ENCODE measurements at regions not wholly inside any gene's neighbourhood (a gene's known extent, or its start where the extent isn't known, plus 50 kb on each side); places are given as distances from the start of the nearest gene placed in this dataset.

DNA sequence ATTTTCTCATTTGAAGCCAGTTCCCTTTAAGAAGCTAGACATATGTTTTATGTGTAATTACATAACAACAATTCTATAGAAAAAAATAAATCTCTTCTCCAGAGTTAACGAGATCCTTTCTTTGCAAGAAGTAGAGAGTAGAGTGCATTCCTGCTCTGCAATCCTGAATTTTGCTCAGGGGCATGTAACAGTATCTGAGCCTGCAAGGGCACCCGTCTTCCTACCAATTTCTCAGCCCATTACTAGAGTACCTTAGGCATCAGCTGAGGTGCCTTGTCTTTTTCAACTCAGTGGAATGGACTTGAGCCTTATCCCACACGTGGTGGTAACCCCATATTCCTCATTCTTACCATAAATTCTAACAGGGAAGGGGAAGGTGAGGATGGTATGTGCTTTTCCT is 205.9 kb downstream of the IKZF2 start:
- H3K4me1 ChIP-seq (ENCODE audit: control insufficient read depth, insufficient read depth, low read length, poor library complexity, severe bottlenecking): no peaks in the 10 kb centered on the region
- Mint-ChIP-seq H3K27ac (peak overlapping the region in 2 of 3 donors; percentile 9 to 75), H3K4me3 (no peak overlapping the region), H3K27me3 (no peaks in the 10 kb centered on the region), H3K36me3 (peaks cover 23% of the 10 kb centered on the region), H3K9me3 (no peaks in the 10 kb centered on the region), H3K4me1 (peaks cover 9 to 21% (median 15%) of the 10 kb centered on the region in 4 donors)
- H3K4me3 ChIP-seq (ENCODE audit: low read depth, low read length): no peak overlapping the region
- ATAC-seq (ENCODE audit: low read depth in 2 of 2) (no peak), DNase-seq (no peak)
- H3K27ac ChIP-seq (ENCODE audit: insufficient read depth, low read length, poor library complexity, severe bottlenecking): no peak overlapping the region
- H3K9me3 ChIP-seq (ENCODE audit: control insufficient read depth in 2 of 2, low read length in 2 of 2): no peaks in the 10 kb centered on the region
- H3K27me3 ChIP-seq (ENCODE audit: control insufficient read depth, insufficient read depth, low read length): no peaks in the 10 kb centered on the region
- H3K36me3 ChIP-seq (ENCODE audit: control insufficient read depth, insufficient read depth, low read length): peaks cover 31% of the 10 kb centered on the region

DNA sequence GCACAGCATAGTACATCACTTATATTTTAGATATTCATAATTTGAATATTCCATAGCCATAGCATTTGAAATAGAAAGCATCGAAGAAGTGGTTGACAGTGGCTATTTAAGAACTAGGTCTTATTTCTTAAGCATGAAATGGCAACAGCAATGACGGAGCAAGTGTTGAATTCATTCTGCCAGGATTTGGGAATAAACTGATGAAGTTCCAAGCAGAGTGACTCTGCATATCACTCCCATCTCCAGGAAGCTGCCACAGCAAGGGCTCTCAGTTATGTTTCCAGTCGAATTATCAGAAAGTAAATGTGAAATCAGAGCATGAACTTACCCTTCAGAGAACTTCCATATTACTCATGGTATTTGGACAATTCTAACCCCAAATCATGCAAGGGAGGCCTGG is 208.1 kb downstream of the IKZF2 start:
- no peaks in the 10 kb centered on the region for H3K9me3 Mint-ChIP-seq
- Histone ChIP-seq H3K9me3 (ENCODE audit: control insufficient read depth in 2 of 2, low read length in 2 of 2) (no peaks in the 10 kb centered on the region), H3K4me3 (ENCODE audit: low read depth, low read length) (no peak overlapping the region), H3K36me3 (ENCODE audit: control insufficient read depth, insufficient read depth, low read length) (peaks cover 39% of the 10 kb centered on the region), H3K27ac (ENCODE audit: insufficient read depth, low read length, poor library complexity, severe bottlenecking) (no peak overlapping the region), H3K4me1 (ENCODE audit: control insufficient read depth, insufficient read depth, low read length, poor library complexity, severe bottlenecking) (no peaks in the 10 kb centered on the region), H3K27me3 (ENCODE audit: control insufficient read depth, insufficient read depth, low read length) (no peaks in the 10 kb centered on the region)
- DNase-seq (no peak), ATAC-seq (ENCODE audit: low read depth in 2 of 2) (no peak)
- H3K36me3 Mint-ChIP-seq: peaks cover 34% of the 10 kb centered on the region
- no peaks in the 10 kb centered on the region for H3K27me3 Mint-ChIP-seq
- H3K27ac Mint-ChIP-seq: peak overlapping the region in 1 of 3 donors; percentile 54
- peaks cover 9 to 16% (median 11%) of the 10 kb centered on the region in 4 donors for H3K4me1 Mint-ChIP-seq
- no peak overlapping the region for H3K4me3 Mint-ChIP-seq

DNA sequence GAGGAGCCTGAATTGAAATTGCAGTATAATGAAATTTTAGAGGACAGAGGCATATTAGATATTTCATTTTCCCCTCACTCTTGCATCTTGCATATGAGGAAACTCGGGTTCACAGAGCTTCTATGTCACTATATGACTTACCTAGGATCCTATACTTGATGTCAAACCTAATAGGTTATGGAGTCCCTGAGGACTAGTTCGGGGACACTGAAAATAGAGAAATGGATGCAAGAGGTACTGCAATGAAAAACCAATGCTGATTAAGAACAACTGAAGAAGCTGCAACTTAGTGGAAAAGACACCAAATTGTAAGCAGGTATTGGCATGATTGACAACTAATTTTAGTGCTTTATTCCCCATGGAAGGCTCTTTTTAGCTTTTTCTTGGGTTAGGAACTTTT is 210.1 kb downstream of the IKZF2 start:
- no peaks in the 10 kb centered on the region for H3K9me3 ChIP-seq (ENCODE audit: control insufficient read depth in 2 of 2, low read length in 2 of 2)
- H3K36me3 ChIP-seq (ENCODE audit: control insufficient read depth, insufficient read depth, low read length): peaks cover 30% of the 10 kb centered on the region
- no peaks in the 10 kb centered on the region for H3K27me3 ChIP-seq (ENCODE audit: control insufficient read depth, insufficient read depth, low read length)
- no peak for ATAC-seq (ENCODE audit: low read depth in 2 of 2)
- H3K27ac Mint-ChIP-seq: peak overlapping the region in 1 of 3 donors; percentile 18
- H3K4me3 Mint-ChIP-seq: no peak overlapping the region
- no peaks in the 10 kb centered on the region for H3K4me1 ChIP-seq (ENCODE audit: control insufficient read depth, insufficient read depth, low read length, poor library complexity, severe bottlenecking)
- H3K27ac ChIP-seq (ENCODE audit: insufficient read depth, low read length, poor library complexity, severe bottlenecking): no peak overlapping the region
- H3K27me3 Mint-ChIP-seq: no peaks in the 10 kb centered on the region
- H3K4me3 ChIP-seq (ENCODE audit: low read depth, low read length): no peak overlapping the region
- H3K9me3 Mint-ChIP-seq: no peaks in the 10 kb centered on the region
- peaks cover 3 to 14% (median 11%) of the 10 kb centered on the region in 4 donors for H3K4me1 Mint-ChIP-seq
- no peak for DNase-seq
- H3K36me3 Mint-ChIP-seq: peaks cover 44% of the 10 kb centered on the region

DNA sequence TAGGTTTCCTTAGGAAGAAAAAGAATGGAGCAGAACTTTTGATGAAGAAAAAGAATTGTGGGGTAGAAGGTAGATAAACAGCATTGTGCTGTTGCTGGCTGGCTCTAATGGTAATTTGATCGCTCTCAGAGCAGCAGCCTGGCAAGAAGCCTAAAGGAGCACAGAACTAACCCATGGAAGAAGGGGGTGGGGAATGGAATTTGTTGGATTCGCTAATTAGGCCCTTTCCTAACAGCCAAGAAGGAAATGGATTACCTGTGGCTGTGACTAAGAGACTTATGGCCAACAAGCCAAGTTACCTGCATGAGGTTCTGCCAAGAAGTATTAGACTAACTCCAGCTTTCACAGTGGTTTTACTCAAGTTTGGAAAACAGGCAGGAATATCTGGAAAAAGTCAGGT is 210.6 kb downstream of the IKZF2 start:
- Histone ChIP-seq H3K27me3 (ENCODE audit: control insufficient read depth, insufficient read depth, low read length) (no peaks in the 10 kb centered on the region), H3K9me3 (ENCODE audit: control insufficient read depth in 2 of 2, low read length in 2 of 2) (no peaks in the 10 kb centered on the region), H3K4me1 (ENCODE audit: control insufficient read depth, insufficient read depth, low read length, poor library complexity, severe bottlenecking) (no peaks in the 10 kb centered on the region), H3K4me3 (ENCODE audit: low read depth, low read length) (no peak overlapping the region), H3K27ac (ENCODE audit: insufficient read depth, low read length, poor library complexity, severe bottlenecking) (no peak overlapping the region), H3K36me3 (ENCODE audit: control insufficient read depth, insufficient read depth, low read length) (peaks cover 28% of the 10 kb centered on the region)
- no peak overlapping the region for H3K27ac Mint-ChIP-seq
- no peak overlapping the region for H3K4me3 Mint-ChIP-seq
- H3K9me3 Mint-ChIP-seq: no peaks in the 10 kb centered on the region
- peaks cover 0 to 10% (median 8%) of the 10 kb centered on the region in 4 donors for H3K4me1 Mint-ChIP-seq
- ATAC-seq (ENCODE audit: low read depth in 2 of 2): no peak
- no peak for DNase-seq
- H3K36me3 Mint-ChIP-seq: peaks cover 39% of the 10 kb centered on the region
- no peaks in the 10 kb centered on the region for H3K27me3 Mint-ChIP-seq

DNA sequence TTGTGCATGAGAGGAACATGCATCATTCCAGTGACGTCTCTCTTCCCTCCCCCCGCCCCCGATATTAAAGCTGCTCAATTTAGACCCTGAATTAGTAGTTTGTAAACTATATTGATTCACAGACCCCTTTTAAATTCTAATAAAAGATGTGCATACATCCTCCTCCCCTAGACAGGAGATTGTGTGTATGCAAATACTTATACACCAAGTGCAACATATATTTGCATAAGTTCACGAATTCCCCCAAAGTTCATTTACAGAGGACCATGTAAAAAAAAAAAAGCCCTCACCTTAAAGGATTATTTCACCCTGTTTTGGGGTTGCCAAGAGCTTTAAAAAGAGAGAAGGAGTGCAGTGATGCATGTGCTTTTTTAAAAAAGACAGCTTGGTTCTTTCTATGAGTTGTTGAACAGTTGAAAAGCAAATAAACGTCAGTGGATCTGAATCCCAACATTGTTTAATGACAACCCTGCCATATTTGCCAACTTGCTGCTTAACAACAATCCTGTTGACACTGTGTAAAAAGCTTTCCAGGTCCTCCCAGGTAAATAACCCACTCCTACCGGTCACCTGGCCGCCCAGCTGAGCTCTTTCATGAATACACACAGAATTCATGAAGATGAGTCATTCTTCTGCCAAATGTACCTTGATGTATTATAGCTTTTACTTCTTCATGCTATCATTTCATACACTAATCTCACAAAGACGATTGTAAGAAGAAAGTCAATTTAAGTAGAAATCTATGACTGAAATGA is 211.5 kb downstream of the IKZF2 start:
- no peaks in the 10 kb centered on the region for H3K9me3 Mint-ChIP-seq
- no peaks in the 10 kb centered on the region for H3K27me3 Mint-ChIP-seq
- DNase-seq: no peak
- H3K27me3 ChIP-seq (ENCODE audit: control insufficient read depth, insufficient read depth, low read length): no peaks in the 10 kb centered on the region
- peaks cover 0 to 12% (median 6%) of the 10 kb centered on the region in 4 donors for H3K4me1 Mint-ChIP-seq
- peaks cover 32% of the 10 kb centered on the region for H3K36me3 ChIP-seq (ENCODE audit: control insufficient read depth, insufficient read depth, low read length)
- no peaks in the 10 kb centered on the region for H3K4me1 ChIP-seq (ENCODE audit: control insufficient read depth, insufficient read depth, low read length, poor library complexity, severe bottlenecking)
- no peak overlapping the region for H3K4me3 ChIP-seq (ENCODE audit: low read depth, low read length)
- H3K9me3 ChIP-seq (ENCODE audit: control insufficient read depth in 2 of 2, low read length in 2 of 2): no peaks in the 10 kb centered on the region
- no peak for ATAC-seq (ENCODE audit: low read depth in 2 of 2)
- H3K36me3 Mint-ChIP-seq: peaks cover 45% of the 10 kb centered on the region
- no peak overlapping the region for H3K4me3 Mint-ChIP-seq
- peak overlapping the region; percentile 55 to 79 (median 77) for H3K27ac Mint-ChIP-seq
- H3K27ac ChIP-seq (ENCODE audit: insufficient read depth, low read length, poor library complexity, severe bottlenecking): no peak overlapping the region

DNA sequence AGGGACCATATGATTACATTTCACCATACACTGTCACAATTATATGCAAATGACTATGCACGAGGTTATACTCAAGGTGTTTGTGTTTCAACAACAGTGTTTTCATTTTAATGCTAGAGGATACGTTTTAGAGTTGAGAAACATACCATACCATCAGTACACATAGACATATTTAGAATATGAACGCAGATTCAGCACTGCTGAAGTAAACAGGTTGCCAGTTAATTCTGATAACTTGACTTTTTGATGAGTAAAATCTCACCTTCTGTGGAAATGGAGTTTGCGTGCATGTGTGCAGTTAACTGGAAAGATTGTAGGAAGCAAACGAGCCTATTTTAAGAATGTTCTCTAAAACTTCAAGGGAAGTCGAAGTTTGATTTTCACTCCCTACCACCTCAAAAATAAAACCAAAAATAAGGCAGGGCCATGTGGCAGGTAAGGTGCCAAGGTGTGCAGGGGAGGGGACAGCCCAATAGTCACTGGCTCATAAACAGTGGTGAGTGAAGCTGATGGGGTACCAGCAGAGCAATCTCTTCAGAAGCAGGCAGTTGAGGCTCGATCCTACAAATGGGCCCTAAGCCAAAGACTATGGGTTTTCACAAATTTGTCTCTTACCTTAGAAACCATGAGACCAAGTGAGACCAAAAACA is 213.1 kb downstream of the IKZF2 start:
- peaks cover 0 to 16% (median 5%) of the 10 kb centered on the region in 4 donors for H3K4me1 Mint-ChIP-seq
- ATAC-seq (ENCODE audit: low read depth in 2 of 2): no peak
- Histone ChIP-seq H3K4me1 (ENCODE audit: control insufficient read depth, insufficient read depth, low read length, poor library complexity, severe bottlenecking) (no peaks in the 10 kb centered on the region), H3K27me3 (ENCODE audit: control insufficient read depth, insufficient read depth, low read length) (no peaks in the 10 kb centered on the region), H3K27ac (ENCODE audit: insufficient read depth, low read length, poor library complexity, severe bottlenecking) (no peak overlapping the region), H3K4me3 (ENCODE audit: low read depth, low read length) (no peak overlapping the region), H3K9me3 (ENCODE audit: control insufficient read depth in 2 of 2, low read length in 2 of 2) (no peaks in the 10 kb centered on the region), H3K36me3 (ENCODE audit: control insufficient read depth, insufficient read depth, low read length) (peaks cover 24% of the 10 kb centered on the region)
- H3K27me3 Mint-ChIP-seq: no peaks in the 10 kb centered on the region
- H3K36me3 Mint-ChIP-seq: peaks cover 54% of the 10 kb centered on the region
- no peak overlapping the region for H3K4me3 Mint-ChIP-seq
- H3K27ac Mint-ChIP-seq: peak overlapping the region; percentile 23 to 77 (median 37)
- no peak for DNase-seq
- peaks cover 0 to under 1% (median 0%) of the 10 kb centered on the region in 7 donors for H3K9me3 Mint-ChIP-seq

DNA sequence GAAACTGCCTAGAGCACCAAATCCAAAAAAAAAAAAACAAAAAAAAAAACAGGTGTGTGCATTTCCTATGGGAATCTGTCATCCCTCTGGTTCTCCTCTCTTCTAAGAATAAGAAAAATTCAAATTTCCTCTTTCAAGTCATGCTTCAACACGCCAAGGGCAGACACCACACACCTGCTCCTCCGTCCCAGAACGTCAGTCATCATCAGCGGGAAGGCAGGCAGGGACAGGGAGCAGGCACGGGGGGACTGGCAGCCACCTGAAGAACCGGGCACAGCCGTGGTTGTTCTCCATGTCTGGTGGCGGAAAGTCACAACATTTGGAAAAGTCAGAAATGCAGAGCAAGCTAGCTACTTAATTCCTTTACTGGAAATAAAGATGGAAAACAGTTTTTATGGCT is 214.8 kb downstream of the IKZF2 start:
- no peaks in the 10 kb centered on the region for H3K27me3 ChIP-seq (ENCODE audit: control insufficient read depth, insufficient read depth, low read length)
- peaks cover 0 to 1% (median 0%) of the 10 kb centered on the region in 7 donors for H3K9me3 Mint-ChIP-seq
- H3K27ac ChIP-seq (ENCODE audit: insufficient read depth, low read length, poor library complexity, severe bottlenecking): no peak overlapping the region
- peak overlapping the region in 2 of 3 donors; percentile 27 to 53 for H3K27ac Mint-ChIP-seq
- H3K9me3 ChIP-seq (ENCODE audit: control insufficient read depth in 2 of 2, low read length in 2 of 2): no peaks in the 10 kb centered on the region
- peaks cover 12 to 26% (median 12%) of the 10 kb centered on the region in 4 donors for H3K4me1 Mint-ChIP-seq
- peaks cover 61% of the 10 kb centered on the region for H3K36me3 Mint-ChIP-seq
- DNase-seq (no peak), ATAC-seq (ENCODE audit: low read depth in 2 of 2) (no peak)
- no peaks in the 10 kb centered on the region for H3K27me3 Mint-ChIP-seq
- H3K4me1 ChIP-seq (ENCODE audit: control insufficient read depth, insufficient read depth, low read length, poor library complexity, severe bottlenecking): no peaks in the 10 kb centered on the region
- no peak overlapping the region for H3K4me3 Mint-ChIP-seq
- peaks cover 23% of the 10 kb centered on the region for H3K36me3 ChIP-seq (ENCODE audit: control insufficient read depth, insufficient read depth, low read length)
- no peak overlapping the region for H3K4me3 ChIP-seq (ENCODE audit: low read depth, low read length)

Data from CD4-positive, CD25-positive, alpha-beta regulatory T cell (primary cell).